Suprapubic skin (tissue), 4 donors: ENCODE measurements at regions not wholly inside any gene's neighbourhood (a gene's known extent, or its start where the extent isn't known, plus 50 kb on each side); places are given as distances from the start of the nearest gene placed in this dataset.

ENCODE experiments used
- CTCF ChIP-seq, 2 donors: fragments of 200-600 bp in 1 of 2; fragments of 450-650 bp in 1 of 2; sonication (generic) in 1 of 2; IDR thresholded peaks; one replicate each; pipeline ENCODE4 v1.5.1; 2016 to 2019; ENCODE audit warnings: antibody characterized with exemption in 2 of 2, mild to moderate bottlenecking in 1 of 2, moderate library complexity in 1 of 2
- POLR2A ChIP-seq, 2 donors: fragments of 450-650 bp; IDR thresholded peaks; one replicate each; pipeline ENCODE4 v1.6.1; 2017; ENCODE audit warnings: antibody characterized with exemption in 2 of 2, mild to moderate bottlenecking in 2 of 2, moderate library complexity in 2 of 2
- POLR2AphosphoS5 ChIP-seq, 3 donors: sonication (generic); formaldehyde crosslinking; IDR thresholded peaks; one replicate each; pipeline ENCODE4 v1.6.1; 2017; ENCODE audit warnings: antibody characterized with exemption in 3 of 3

- TF ChIP-seq CTCF (IDR thresholded peaks at IDR 0.05), result no peak
- TF ChIP-seq POLR2A (IDR thresholded peaks at IDR 0.05), result no peak
- no peak for TF ChIP-seq POLR2AphosphoS5 (IDR thresholded peaks at IDR 0.05)
Observed at GRCh38 chr19:20250121-20250520, 83.1 kb downstream of the ZNF486 start.
